HEK293 (cell line): ENCODE measurements at regions not wholly inside any gene's neighbourhood (a gene's known extent, or its start where the extent isn't known, plus 50 kb on each side); places are given as distances from the start of the nearest gene placed in this dataset.
"Not testable (repeated sequence)": the region's sequence is repeated elsewhere in the genome, so short reads cannot be mapped to it uniquely, and the experiment has no call there.

ENCODE experiments used
- CTCF ChIA-PET: fragments of 350-600 bp; formaldehyde crosslinking; extraction: SDS; loops from one replicate; lab custom pipeline; 2021; ENCODE audit warnings: antibody characterized with exemption; lab: Yijun Ruan, JAX
- POLR2A ChIA-PET: fragments of 300-600 bp; formaldehyde crosslinking; extraction: SDS; loops from one replicate; lab custom pipeline; 2020; ENCODE audit warnings: antibody characterized with exemption, inconsistent platforms; lab: Yijun Ruan, JAX
- H3K27ac ChIP-seq: fragments of 200-500 bp; sonication (Bioruptor generic); 2 replicates; pipeline ENCODE4 v1.5.1; 2014; ENCODE audit warnings: low read depth, low read length, control low read depth, inconsistent platforms; ENCODE audit errors: extremely low read depth
- H3K36me3 ChIP-seq, 2 experiments: fragments of 200-500 bp in 1 of 2; sonication (Bioruptor generic) in 1 of 2; 1 replicate in 1 of 2; 2 replicates in 1 of 2; pipeline ENCODE4 v1.5.1; 2014 to 2017; ENCODE audit warnings: inconsistent platforms in 2 of 2, low read length in 2 of 2; ENCODE audit not compliant: control insufficient read depth in 2 of 2, insufficient read depth in 1 of 2
- H3K4me1 ChIP-seq: fragments of 200-500 bp; sonication (Bioruptor generic); 2 replicates; pipeline ENCODE4 v1.5.1; 2014; ENCODE audit warnings: mild to moderate bottlenecking, low read length, inconsistent platforms; ENCODE audit not compliant: control insufficient read depth, insufficient read depth
- H3K4me3 ChIP-seq: 2 replicates; pipeline ENCODE4 v1.5.1; 2011; ENCODE audit warnings: low read depth, mild to moderate bottlenecking, control low read depth, low read length, moderate library complexity
- H3K9me3 ChIP-seq: fragments of 200-500 bp; sonication (Bioruptor generic); 2 replicates; pipeline ENCODE4 v1.5.1; 2014; ENCODE audit warnings: low read depth, low read length, inconsistent platforms; ENCODE audit not compliant: control insufficient read depth, insufficient read depth
- KLF9 ChIP-seq: fragments of 450-650 bp; formaldehyde crosslinking; IDR thresholded peaks from 2 replicates; pipeline ENCODE4 v1.5.1; 2016; ENCODE audit warnings: missing biosample characterization, missing genetic modification characterization, low read depth
- OSR2 ChIP-seq: fragments of 450-650 bp; formaldehyde crosslinking; IDR thresholded peaks from 2 replicates; pipeline ENCODE4 v1.5.1; 2016; ENCODE audit warnings: missing biosample characterization, missing genetic modification characterization
- ZBTB1 ChIP-seq: fragments of 450-650 bp; formaldehyde crosslinking; IDR thresholded peaks from 2 replicates; pipeline ENCODE4 v1.5.1; 2016; ENCODE audit warnings: missing biosample characterization, missing genetic modification characterization
- ZBTB21 ChIP-seq: fragments of 450-650 bp; formaldehyde crosslinking; IDR thresholded peaks from 2 replicates; pipeline ENCODE4 v1.5.1; 2017; ENCODE audit warnings: missing biosample characterization, missing genetic modification characterization
- ZNF155 ChIP-seq: fragments of 450-650 bp; formaldehyde crosslinking; IDR thresholded peaks from 2 replicates; pipeline ENCODE4 v1.5.1; 2016; ENCODE audit warnings: missing biosample characterization, missing genetic modification characterization
- ZNF19 ChIP-seq: fragments of 450-650 bp; formaldehyde crosslinking; IDR thresholded peaks from 2 replicates; pipeline ENCODE4; 2016; ENCODE audit warnings: missing biosample characterization, missing genetic modification characterization, low read depth
- ZNF510 ChIP-seq: fragments of 450-650 bp; formaldehyde crosslinking; IDR thresholded peaks from 2 replicates; pipeline ENCODE4 v1.5.1; 2018; ENCODE audit warnings: mild to moderate bottlenecking, missing genetic modification characterization, missing biosample characterization; ENCODE audit not compliant: insufficient replicate concordance
- ZNF514 ChIP-seq: fragments of 450-650 bp; formaldehyde crosslinking; IDR thresholded peaks from 2 replicates; pipeline ENCODE4 v1.5.1; 2016; ENCODE audit warnings: missing biosample characterization, missing genetic modification characterization
- ZNF776 ChIP-seq: fragments of 450-650 bp; formaldehyde crosslinking; IDR thresholded peaks from 2 replicates; pipeline ENCODE4 v1.5.0; 2017; ENCODE audit warnings: missing biosample characterization, missing genetic modification characterization, borderline replicate concordance
- TF ChIP-seq, protein P1 (sequence below): fragments of 450-650 bp; formaldehyde crosslinking; IDR thresholded peaks from 2 replicates; pipeline ENCODE4 v1.5.1; 2016; ENCODE audit warnings: missing biosample characterization, missing genetic modification characterization
- TF ChIP-seq, protein P2 (sequence below): fragments of 450-650 bp; formaldehyde crosslinking; IDR thresholded peaks from 2 replicates; pipeline ENCODE4; 2016; ENCODE audit warnings: missing biosample characterization, missing genetic modification characterization

DNA sequence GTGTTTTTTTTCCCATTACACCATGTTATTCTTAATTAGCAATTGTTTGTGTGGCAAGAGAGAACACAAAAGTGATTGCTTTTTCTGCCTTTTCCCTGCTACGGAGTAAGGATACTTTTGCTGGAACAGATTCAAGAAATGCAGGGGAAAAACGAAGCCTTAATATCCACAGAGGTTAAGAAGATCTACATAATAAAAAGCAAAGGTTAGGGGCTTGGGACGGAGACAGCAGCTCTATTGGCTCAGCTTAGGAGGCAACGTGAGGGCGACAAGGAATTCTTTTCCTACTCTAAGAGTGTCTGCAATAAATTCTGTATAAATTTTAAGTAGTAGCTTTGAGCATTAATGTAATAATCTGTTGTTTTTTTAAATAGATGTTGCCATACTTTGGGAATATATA lies 693.3 kb downstream of the DTWD2 start (continued):
- TF ChIP-seq, protein P1, sequence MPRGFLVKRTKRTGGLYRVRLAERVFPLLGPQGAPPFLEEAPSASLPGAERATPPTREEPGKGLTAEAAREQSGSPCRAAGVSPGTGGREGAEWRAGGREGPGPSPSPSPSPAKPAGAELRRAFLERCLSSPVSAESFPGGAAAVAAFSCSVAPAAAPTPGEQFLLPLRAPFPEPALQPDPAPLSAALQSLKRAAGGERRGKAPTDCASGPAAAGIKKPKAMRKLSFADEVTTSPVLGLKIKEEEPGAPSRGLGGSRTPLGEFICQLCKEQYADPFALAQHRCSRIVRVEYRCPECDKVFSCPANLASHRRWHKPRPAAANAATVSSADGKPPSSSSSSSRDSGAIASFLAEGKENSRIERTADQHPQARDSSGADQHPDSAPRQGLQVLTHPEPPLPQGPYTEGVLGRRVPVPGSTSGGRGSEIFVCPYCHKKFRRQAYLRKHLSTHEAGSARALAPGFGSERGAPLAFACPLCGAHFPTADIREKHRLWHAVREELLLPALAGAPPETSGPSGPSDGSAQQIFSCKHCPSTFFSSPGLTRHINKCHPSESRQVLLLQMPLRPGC (tag by site-specific recombination): no peak
- TF ChIP-seq ZNF514 (tag by site-specific recombination): no peak

DNA sequence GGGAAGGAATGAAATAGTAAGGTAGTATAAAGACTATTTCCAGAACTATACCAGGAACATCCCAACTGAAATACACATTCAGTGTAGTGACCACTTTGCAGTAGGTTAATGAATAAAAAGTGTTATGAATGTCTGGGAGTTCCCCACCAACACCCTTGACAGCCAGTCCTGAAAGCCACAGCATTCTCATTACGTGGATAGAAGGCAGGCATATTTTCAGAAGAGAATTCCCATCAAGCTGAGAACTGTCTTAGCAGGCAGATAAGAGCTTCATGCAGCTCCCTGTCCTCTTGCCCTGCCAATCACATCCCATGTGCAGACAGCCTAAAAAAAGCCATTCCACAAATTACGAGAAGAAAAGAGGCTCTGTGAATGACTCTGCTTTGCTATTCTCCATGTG lies 695.0 kb downstream of the DTWD2 start:
- POLR2A ChIA-PET: no interaction called here
- Histone ChIP-seq H3K4me3 (no peak overlapping the region), H3K36me3 (no peaks in the 10 kb centered on the region), H3K9me3 (no peaks in the 10 kb centered on the region), H3K4me1 (no peaks in the 10 kb centered on the region), H3K27ac (no peak overlapping the region)
- no peak for TF ChIP-seq ZBTB21 (tag by site-specific recombination)
- TF ChIP-seq ZNF510 (tag by site-specific recombination): no peak
- no peak for TF ChIP-seq OSR2 (tag by site-specific recombination)
- TF ChIP-seq, protein P2, sequence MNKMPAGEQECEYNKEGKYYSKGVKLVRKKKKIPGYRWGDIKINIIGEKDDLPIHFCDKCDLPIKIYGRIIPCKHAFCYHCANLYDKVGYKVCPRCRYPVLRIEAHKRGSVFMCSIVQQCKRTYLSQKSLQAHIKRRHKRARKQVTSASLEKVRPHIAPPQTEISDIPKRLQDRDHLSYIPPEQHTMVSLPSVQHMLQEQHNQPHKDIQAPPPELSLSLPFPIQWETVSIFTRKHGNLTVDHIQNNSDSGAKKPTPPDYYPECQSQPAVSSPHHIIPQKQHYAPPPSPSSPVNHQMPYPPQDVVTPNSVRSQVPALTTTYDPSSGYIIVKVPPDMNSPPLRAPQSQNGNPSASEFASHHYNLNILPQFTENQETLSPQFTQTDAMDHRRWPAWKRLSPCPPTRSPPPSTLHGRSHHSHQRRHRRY: no peak
- no peak for TF ChIP-seq KLF9 (tag by site-specific recombination)
- no peak for TF ChIP-seq ZNF776
- CTCF ChIA-PET: interaction anchor here (0.7 kb wide), 2 partner anchors 10 to 240 kb away, joined by 3 read pairs; no protein-coding TSS in a partner anchor

DNA sequence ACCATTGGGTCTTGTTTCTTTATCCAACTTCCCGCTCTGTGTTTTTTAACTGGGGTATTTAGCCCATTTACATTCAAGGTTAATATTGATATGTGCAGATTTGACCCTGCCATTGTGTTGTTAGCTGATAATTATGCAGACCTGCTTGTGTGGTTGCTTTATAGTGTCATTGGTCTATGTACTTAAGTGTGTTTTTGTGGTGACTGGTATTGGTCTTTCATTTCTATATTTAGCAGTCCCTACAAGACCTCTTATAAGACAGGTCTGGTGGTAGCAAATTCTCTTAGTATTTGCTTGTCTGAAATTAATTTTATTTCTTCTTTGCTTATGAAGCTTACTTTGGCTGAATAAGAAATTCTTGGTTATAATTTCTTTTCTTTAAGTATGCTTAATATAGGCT lies 698.1 kb downstream of the DTWD2 start:
- no peak overlapping the region for H3K27ac ChIP-seq
- H3K4me1 ChIP-seq: no peaks in the 10 kb centered on the region
- H3K36me3 ChIP-seq: no peaks in the 10 kb centered on the region
- H3K4me3 ChIP-seq: no peak overlapping the region
- H3K9me3 ChIP-seq: no peaks in the 10 kb centered on the region
- no peak for TF ChIP-seq ZNF19 (tag by site-specific recombination)
- no peak for TF ChIP-seq ZBTB1
- TF ChIP-seq ZNF155 (tag by site-specific recombination): no peak
- ChIA-PET CTCF (no interaction called here), POLR2A (no interaction called here)

DNA sequence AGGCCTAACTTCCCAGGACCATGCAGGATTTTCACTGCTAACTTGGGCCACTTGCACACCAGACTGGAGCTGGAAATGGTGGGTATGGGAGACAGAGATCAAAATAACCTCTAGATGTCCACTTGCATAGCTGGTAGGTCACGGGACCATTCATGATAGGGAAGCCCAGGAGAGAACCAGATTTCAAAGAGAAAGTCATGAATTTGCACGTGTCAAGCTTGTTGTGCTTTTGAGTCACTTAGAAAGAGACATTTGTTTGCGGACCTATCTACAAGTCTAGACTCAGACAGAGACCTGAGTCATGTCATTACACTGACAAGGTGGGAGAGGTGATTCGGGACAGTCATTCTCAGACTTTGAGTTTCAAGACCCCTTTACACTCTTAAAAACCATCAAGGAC lies 704.1 kb downstream of the DTWD2 start:
- H3K4me3 ChIP-seq, H3K36me3 ChIP-seq, H3K4me1 ChIP-seq, H3K9me3 ChIP-seq, POLR2A ChIA-PET, CTCF ChIA-PET, H3K27ac ChIP-seq: not testable (repeated sequence)

DNA sequence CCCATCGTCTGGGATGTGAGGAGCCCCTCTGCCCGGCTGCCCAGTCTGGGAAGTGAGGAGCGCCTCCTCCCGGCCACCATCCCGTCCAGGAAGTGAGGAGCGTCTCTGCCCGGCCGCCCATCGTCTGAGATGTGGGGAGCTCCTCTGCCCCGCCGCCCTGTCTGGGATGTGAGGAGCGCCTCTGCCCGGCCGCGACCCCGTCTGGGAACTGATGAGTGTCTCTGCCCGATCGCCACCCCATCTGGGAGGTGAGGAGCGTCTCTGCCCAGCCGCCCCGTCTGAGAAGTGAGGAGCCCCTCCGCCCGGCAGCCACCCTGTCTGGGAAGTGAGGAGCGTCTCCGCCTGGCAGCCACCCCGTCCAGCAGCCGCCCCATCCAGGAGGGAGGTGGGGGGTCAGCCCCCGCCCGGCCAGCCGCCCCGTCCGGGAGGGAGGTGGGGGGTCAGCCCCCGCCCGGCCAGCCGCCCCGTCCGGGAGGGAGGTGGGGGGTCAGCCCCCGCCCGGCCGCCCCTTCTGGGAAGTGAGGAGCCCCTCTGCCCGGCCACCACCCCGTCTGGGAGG lies 705.8 kb downstream of the DTWD2 start:
- H3K36me3 ChIP-seq, CTCF ChIA-PET, POLR2A ChIA-PET: not testable (repeated sequence)

More for the DNA sequence above, 705.8 kb downstream of the DTWD2 start:
- H3K27ac ChIP-seq, H3K4me1 ChIP-seq, H3K4me3 ChIP-seq, H3K9me3 ChIP-seq: not testable (repeated sequence)
